ENCODE measurements at regions not wholly inside any gene's neighbourhood (a gene's known extent, or its start where the extent isn't known, plus 50 kb on each side); places are given as distances from the start of the nearest gene placed in this dataset.

- TF ChIP-seq REST (IDR thresholded peaks at IDR 0.05; ENCODE audit: insufficient replicate concordance, low read depth) = no peak
- no peak for TF ChIP-seq GABPA (IDR thresholded peaks at IDR 0.05; ENCODE audit: low read depth)
- TF ChIP-seq CTCF (IDR thresholded peaks at IDR 0.05; ENCODE audit: insufficient read depth, low read length) = no peak
- no peak for TF ChIP-seq SPI1 (IDR thresholded peaks at IDR 0.05; ENCODE audit: borderline replicate concordance, low read depth)
- TF ChIP-seq POLR2AphosphoS5 (IDR thresholded peaks at IDR 0.05; ENCODE audit: low read depth) = no peak
- Histone ChIP-seq H3K27ac (replicated peaks) (no peak overlapping the region), H3K4me3 (replicated peaks; ENCODE audit: insufficient read depth, low read length) (no peak overlapping the region), H3K27me3 (ENCODE audit: insufficient read depth, poor library complexity, severe bottlenecking) (no peaks in the 10 kb centered on the region)
- DNase-seq (ENCODE audit: low read depth in 1 of 2, low spot score in 1 of 2) = no peak
Measured at GRCh38 chr14:98119739-98120138, 1152.3 kb downstream of the BCL11B start.

- Histone ChIP-seq H3K27ac (replicated peaks) (no peak overlapping the region), H3K27me3 (ENCODE audit: insufficient read depth, poor library complexity, severe bottlenecking) (no peaks in the 10 kb centered on the region), H3K4me3 (replicated peaks; ENCODE audit: insufficient read depth, low read length) (no peak overlapping the region)
- no peak for DNase-seq (ENCODE audit: low read depth in 1 of 2, low spot score in 1 of 2)
- TF ChIP-seq SPI1 (IDR thresholded peaks at IDR 0.05; ENCODE audit: borderline replicate concordance, low read depth) (no peak), GABPA (IDR thresholded peaks at IDR 0.05; ENCODE audit: low read depth) (no peak), POLR2AphosphoS5 (IDR thresholded peaks at IDR 0.05; ENCODE audit: low read depth) (no peak), REST (IDR thresholded peaks at IDR 0.05; ENCODE audit: insufficient replicate concordance, low read depth) (no peak), CTCF (IDR thresholded peaks at IDR 0.05; ENCODE audit: insufficient read depth, low read length) (no peak)
Measured at GRCh38 chr14:98120831-98121464, 1151.0 kb downstream of the BCL11B start.

GRCh38 chr14:98122527-98122926, 1149.5 kb downstream of the BCL11B start:
- DNase-seq (ENCODE audit: low read depth in 1 of 2, low spot score in 1 of 2) = no peak
- Histone ChIP-seq H3K4me3 (replicated peaks; ENCODE audit: insufficient read depth, low read length) (no peak overlapping the region), H3K27ac (replicated peaks) (no peak overlapping the region), H3K27me3 (ENCODE audit: insufficient read depth, poor library complexity, severe bottlenecking) (no peaks in the 10 kb centered on the region)
- TF ChIP-seq CTCF (IDR thresholded peaks at IDR 0.05; ENCODE audit: insufficient read depth, low read length) (no peak), REST (IDR thresholded peaks at IDR 0.05; ENCODE audit: insufficient replicate concordance, low read depth) (no peak), GABPA (IDR thresholded peaks at IDR 0.05; ENCODE audit: low read depth) (no peak), SPI1 (IDR thresholded peaks at IDR 0.05; ENCODE audit: borderline replicate concordance, low read depth) (no peak), POLR2AphosphoS5 (IDR thresholded peaks at IDR 0.05; ENCODE audit: low read depth) (no peak)
